ENCODE measurements at regions not wholly inside any gene's neighbourhood (a gene's known extent, or its start where the extent isn't known, plus 50 kb on each side); places are given as distances from the start of the nearest gene placed in this dataset.

GRCh38 chr5:116730185-116730584 lies 155.6 kb upstream of the SEMA6A start:
- TF ChIP-seq POLR2A (IDR thresholded peaks at IDR 0.05; ENCODE audit: low read length): no peak
- TF ChIP-seq GATA1 (IDR thresholded peaks at IDR 0.05; ENCODE audit: low read depth, low read length): no peak
